Liver (tissue), 3 donors: ENCODE measurements at regions not wholly inside any gene's neighbourhood (a gene's known extent, or its start where the extent isn't known, plus 50 kb on each side); places are given as distances from the start of the nearest gene placed in this dataset.

Experiments
- TAF1 ChIP-seq: conservative IDR thresholded peaks from 2 replicates; pipeline ENCODE4 v1.6.1; 2016; ENCODE audit warnings: antibody characterized with exemption, mild to moderate bottlenecking
- TF ChIP-seq, protein P1 (sequence below): fragments of 150-350 bp; IDR thresholded peaks from 2 replicates; pipeline ENCODE4 v1.5.1; 2017; ENCODE audit warnings: improper control_type of control experiment, low read depth, low read length; ENCODE audit not compliant: missing input control
- TF ChIP-seq, protein P2 (sequence below): IDR thresholded peaks from 2 replicates; pipeline ENCODE4 v1.6.1; 2016; ENCODE audit warnings: antibody characterized with exemption
- TF ChIP-seq, protein P3 (sequence below): IDR thresholded peaks from 2 replicates; pipeline ENCODE4 v1.6.1; 2016; ENCODE audit warnings: antibody characterized with exemption
- donor health status: healthy.
- donor health status: healthy.

DNA sequence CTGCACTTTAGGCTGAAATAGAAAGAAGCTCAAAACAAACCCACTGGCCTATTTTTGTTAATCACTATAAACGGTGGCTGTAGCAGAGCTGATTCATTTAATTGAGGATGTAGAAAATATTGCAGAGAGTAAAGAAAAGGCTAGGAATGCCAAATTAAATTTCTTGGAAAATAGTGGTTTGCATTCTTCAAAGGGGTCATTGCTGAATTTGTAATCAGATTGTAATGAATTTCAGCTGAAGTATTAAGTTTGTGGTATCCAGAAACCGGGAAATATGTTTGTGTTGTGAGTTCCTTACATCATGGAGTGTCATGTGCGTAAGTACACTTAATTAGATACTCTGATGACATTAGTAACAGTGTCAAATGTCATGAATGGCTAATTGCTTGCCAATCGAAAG is 203.0 kb downstream of the SAMD5 start:
- TF ChIP-seq, protein P1, sequence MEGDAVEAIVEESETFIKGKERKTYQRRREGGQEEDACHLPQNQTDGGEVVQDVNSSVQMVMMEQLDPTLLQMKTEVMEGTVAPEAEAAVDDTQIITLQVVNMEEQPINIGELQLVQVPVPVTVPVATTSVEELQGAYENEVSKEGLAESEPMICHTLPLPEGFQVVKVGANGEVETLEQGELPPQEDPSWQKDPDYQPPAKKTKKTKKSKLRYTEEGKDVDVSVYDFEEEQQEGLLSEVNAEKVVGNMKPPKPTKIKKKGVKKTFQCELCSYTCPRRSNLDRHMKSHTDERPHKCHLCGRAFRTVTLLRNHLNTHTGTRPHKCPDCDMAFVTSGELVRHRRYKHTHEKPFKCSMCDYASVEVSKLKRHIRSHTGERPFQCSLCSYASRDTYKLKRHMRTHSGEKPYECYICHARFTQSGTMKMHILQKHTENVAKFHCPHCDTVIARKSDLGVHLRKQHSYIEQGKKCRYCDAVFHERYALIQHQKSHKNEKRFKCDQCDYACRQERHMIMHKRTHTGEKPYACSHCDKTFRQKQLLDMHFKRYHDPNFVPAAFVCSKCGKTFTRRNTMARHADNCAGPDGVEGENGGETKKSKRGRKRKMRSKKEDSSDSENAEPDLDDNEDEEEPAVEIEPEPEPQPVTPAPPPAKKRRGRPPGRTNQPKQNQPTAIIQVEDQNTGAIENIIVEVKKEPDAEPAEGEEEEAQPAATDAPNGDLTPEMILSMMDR: no peak
- TF ChIP-seq TAF1: no peak
- TF ChIP-seq, protein P2, sequence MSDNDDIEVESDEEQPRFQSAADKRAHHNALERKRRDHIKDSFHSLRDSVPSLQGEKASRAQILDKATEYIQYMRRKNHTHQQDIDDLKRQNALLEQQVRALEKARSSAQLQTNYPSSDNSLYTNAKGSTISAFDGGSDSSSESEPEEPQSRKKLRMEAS: no peak
- TF ChIP-seq, protein P3, sequence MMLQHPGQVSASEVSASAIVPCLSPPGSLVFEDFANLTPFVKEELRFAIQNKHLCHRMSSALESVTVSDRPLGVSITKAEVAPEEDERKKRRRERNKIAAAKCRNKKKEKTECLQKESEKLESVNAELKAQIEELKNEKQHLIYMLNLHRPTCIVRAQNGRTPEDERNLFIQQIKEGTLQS: no peak
